CD4-positive, alpha-beta T cell (primary cell): ENCODE measurements at regions not wholly inside any gene's neighbourhood (a gene's known extent, or its start where the extent isn't known, plus 50 kb on each side); places are given as distances from the start of the nearest gene placed in this dataset.

ENCODE experiments used
- ATAC-seq: fragments of 200-7000 bp; cut with Tn5 transposase; one replicate; pipeline ENCODE4 v1.10.0; 2022; ENCODE audit warnings: mild to moderate bottlenecking; ENCODE audit not compliant: poor library complexity
- CTCF ChIA-PET: fragments of 350-600 bp; sonication (Branson Sonifier 250); formaldehyde crosslinking; loops from one replicate; lab custom pipeline; 2021; ENCODE audit warnings: antibody characterized with exemption, inconsistent platforms; lab: Charles Lee
- POLR2A ChIA-PET: fragments of 350-600 bp; sonication (Branson Sonifier 250); formaldehyde crosslinking; loops from one replicate; lab custom pipeline; 2021; ENCODE audit warnings: antibody characterized with exemption, inconsistent platforms; lab: Charles Lee
- DNase-seq, 14 experiments: peaks; one replicate each; pipeline ENCODE4 v3.0.0-alpha.2; 2013 to 2020; ENCODE audit warnings: mixed read lengths in 2 of 14
- H3K27ac ChIP-seq, 2 donors: one replicate each; pipeline versions ENCODE4 v1.5.1 to v1.7.0; 2013; ENCODE audit warnings: low read length in 2 of 2, low read depth in 1 of 2, mild to moderate bottlenecking in 1 of 2
- H3K27me3 ChIP-seq, 2 experiments: 1 replicate in 1 of 2; 2 replicates in 1 of 2; pipeline versions ENCODE4 v1.6.1 to v1.7.0; 2013; ENCODE audit warnings: low read length in 2 of 2, control low read depth in 1 of 2, mild to moderate bottlenecking in 1 of 2, moderate library complexity in 1 of 2; ENCODE audit not compliant: insufficient read depth in 2 of 2, control insufficient read depth in 1 of 2
- H3K36me3 ChIP-seq: one replicate; pipeline ENCODE4 v1.6.1; 2013; ENCODE audit warnings: low read length, control low read depth; ENCODE audit not compliant: insufficient read depth
- H3K4me1 ChIP-seq: one replicate; pipeline ENCODE4 v1.6.1; 2013; ENCODE audit warnings: low read length, control low read depth; ENCODE audit not compliant: insufficient read depth
- H3K4me3 ChIP-seq: one replicate; pipeline ENCODE4 v1.5.1; 2013; ENCODE audit warnings: mild to moderate bottlenecking, low read length, moderate library complexity
- H3K9me3 ChIP-seq, 2 experiments: 1 replicate in 1 of 2; 2 replicates in 1 of 2; pipeline versions ENCODE4 v1.6.1 to v1.7.0; 2013; ENCODE audit warnings: low read length in 2 of 2, mild to moderate bottlenecking in 2 of 2, control low read depth in 1 of 2, moderate library complexity in 1 of 2; ENCODE audit not compliant: control insufficient read depth in 1 of 2, insufficient read depth in 1 of 2
- H3K27ac Mint-ChIP-seq: one replicate; pipeline ENCODE4 v1.8.0; 2020; ENCODE audit warnings: mixed read lengths
- H3K27me3 Mint-ChIP-seq: one replicate; pipeline ENCODE4 v1.8.0; 2021; ENCODE audit warnings: mixed read lengths
- H3K36me3 Mint-ChIP-seq: one replicate; pipeline ENCODE4 v1.8.0; 2021; ENCODE audit warnings: low read depth, mixed read lengths
- H3K4me1 Mint-ChIP-seq: one replicate; pipeline ENCODE4 v1.8.0; 2021; ENCODE audit warnings: low read depth, mixed read lengths
- H3K4me3 Mint-ChIP-seq: one replicate; pipeline ENCODE4 v1.8.0; 2020; ENCODE audit warnings: mild to moderate bottlenecking, mixed read lengths
- H3K9me3 Mint-ChIP-seq: one replicate; pipeline ENCODE4 v1.8.0; 2020; ENCODE audit warnings: mixed read lengths
- intact Hi-C, 2 experiments: fragments of 100-400 bp; cut with DNase I in 1 of 2; cut with micrococcal nuclease in 1 of 2; formaldehyde crosslinking; loops; one replicate each; pipeline versions ENCODE4 v1.15.1 to v1.9.0; 2023 to 2025; cut with DNase I, micrococcal nuclease
- TF ChIP-seq, protein P1 (sequence below): fragments of 200-600 bp; IDR thresholded peaks from one replicate; pipeline ENCODE4 v1.8.0; 2022; ENCODE audit warnings: antibody characterized with exemption, mild to moderate bottlenecking

DNA sequence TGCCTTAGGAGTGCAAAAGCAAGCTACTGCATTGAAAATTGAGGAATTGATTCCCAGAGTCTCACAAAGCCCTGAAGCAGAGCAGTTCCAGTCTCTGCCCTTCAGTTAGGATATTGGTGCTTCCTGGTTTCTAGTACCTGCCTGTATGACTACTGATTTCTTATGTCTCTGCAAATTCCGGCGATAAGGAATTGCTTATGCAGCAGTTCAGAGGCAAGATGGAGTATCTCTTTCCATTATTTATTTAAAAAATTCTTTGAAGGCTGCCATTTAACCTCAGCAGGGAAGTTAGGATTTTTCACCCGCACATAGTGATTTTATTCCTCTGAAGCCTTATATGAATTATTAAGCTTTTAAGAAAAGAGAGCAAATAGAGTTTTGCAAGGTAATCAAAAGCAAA, 184.9 kb upstream of the SSTR1 start:
- ATAC-seq = no peak
- no peaks in the 10 kb centered on the region for H3K27me3 ChIP-seq
- H3K4me3 ChIP-seq = no peak overlapping the region
- Mint-ChIP-seq H3K9me3 (peaks cover 8% of the 10 kb centered on the region), H3K4me3 (no peak overlapping the region), H3K27ac (no peak overlapping the region), H3K4me1 (no peaks in the 10 kb centered on the region), H3K36me3 (no peaks in the 10 kb centered on the region), H3K27me3 (no peaks in the 10 kb centered on the region)
- TF ChIP-seq, protein P1, sequence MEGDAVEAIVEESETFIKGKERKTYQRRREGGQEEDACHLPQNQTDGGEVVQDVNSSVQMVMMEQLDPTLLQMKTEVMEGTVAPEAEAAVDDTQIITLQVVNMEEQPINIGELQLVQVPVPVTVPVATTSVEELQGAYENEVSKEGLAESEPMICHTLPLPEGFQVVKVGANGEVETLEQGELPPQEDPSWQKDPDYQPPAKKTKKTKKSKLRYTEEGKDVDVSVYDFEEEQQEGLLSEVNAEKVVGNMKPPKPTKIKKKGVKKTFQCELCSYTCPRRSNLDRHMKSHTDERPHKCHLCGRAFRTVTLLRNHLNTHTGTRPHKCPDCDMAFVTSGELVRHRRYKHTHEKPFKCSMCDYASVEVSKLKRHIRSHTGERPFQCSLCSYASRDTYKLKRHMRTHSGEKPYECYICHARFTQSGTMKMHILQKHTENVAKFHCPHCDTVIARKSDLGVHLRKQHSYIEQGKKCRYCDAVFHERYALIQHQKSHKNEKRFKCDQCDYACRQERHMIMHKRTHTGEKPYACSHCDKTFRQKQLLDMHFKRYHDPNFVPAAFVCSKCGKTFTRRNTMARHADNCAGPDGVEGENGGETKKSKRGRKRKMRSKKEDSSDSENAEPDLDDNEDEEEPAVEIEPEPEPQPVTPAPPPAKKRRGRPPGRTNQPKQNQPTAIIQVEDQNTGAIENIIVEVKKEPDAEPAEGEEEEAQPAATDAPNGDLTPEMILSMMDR = no peak
- ChIA-PET POLR2A (no interaction called here), CTCF (no interaction called here)
- no peak for DNase-seq
- intact Hi-C loops = no loop called here
- H3K36me3 ChIP-seq = no peaks in the 10 kb centered on the region
- H3K27ac ChIP-seq = no peak overlapping the region
- H3K9me3 ChIP-seq = peaks cover 0 to 13% of the 10 kb centered on the region in 2 experiments
- H3K4me1 ChIP-seq = no peaks in the 10 kb centered on the region

GRCh38 chr14:38038171-38038570, 169.5 kb upstream of the SSTR1 start:
- no peak overlapping the region for H3K4me3 Mint-ChIP-seq
- no peak for DNase-seq
- ChIA-PET CTCF (no interaction called here), POLR2A (no interaction called here)
- no peaks in the 10 kb centered on the region for H3K36me3 Mint-ChIP-seq
- H3K9me3 ChIP-seq = peaks cover 0 to 4% of the 10 kb centered on the region in 2 experiments
- intact Hi-C loops = no loop called here
- no peak overlapping the region for H3K27ac Mint-ChIP-seq
- ATAC-seq = no peak
- no peaks in the 10 kb centered on the region for H3K27me3 ChIP-seq
- peaks cover 22% of the 10 kb centered on the region for H3K4me1 Mint-ChIP-seq
- H3K9me3 Mint-ChIP-seq = peaks cover 4% of the 10 kb centered on the region
- TF ChIP-seq, protein P1 = no peak
- no peaks in the 10 kb centered on the region for H3K27me3 Mint-ChIP-seq
- H3K27ac ChIP-seq = no peak overlapping the region
- H3K4me1 ChIP-seq = no peaks in the 10 kb centered on the region
- H3K36me3 ChIP-seq = no peaks in the 10 kb centered on the region
- no peak overlapping the region for H3K4me3 ChIP-seq

- TF ChIP-seq, protein P1 = no peak
- intact Hi-C loops = no loop called here
- Histone ChIP-seq H3K9me3 (no peaks in the 10 kb centered on the region), H3K36me3 (no peaks in the 10 kb centered on the region), H3K27ac (no peak overlapping the region), H3K4me1 (no peaks in the 10 kb centered on the region), H3K27me3 (no peaks in the 10 kb centered on the region), H3K4me3 (no peak overlapping the region)
- POLR2A ChIA-PET = no interaction called here
- ATAC-seq = no peak
- peaks cover 2% of the 10 kb centered on the region for H3K9me3 Mint-ChIP-seq
- no peak overlapping the region for H3K27ac Mint-ChIP-seq
- no peak for DNase-seq
- CTCF ChIA-PET = no interaction called here
- H3K4me1 Mint-ChIP-seq = peaks cover 20% of the 10 kb centered on the region
- H3K4me3 Mint-ChIP-seq = no peak overlapping the region
- no peaks in the 10 kb centered on the region for H3K36me3 Mint-ChIP-seq
- H3K27me3 Mint-ChIP-seq = no peaks in the 10 kb centered on the region
Observed at GRCh38 chr14:38038986-38039385, 168.7 kb upstream of the SSTR1 start.
